CD14-positive monocyte (primary cell): ENCODE measurements at regions not wholly inside any gene's neighbourhood (a gene's known extent, or its start where the extent isn't known, plus 50 kb on each side); places are given as distances from the start of the nearest gene placed in this dataset.

Experiments
- DNase-seq, 3 donors: peaks; one replicate each; pipeline ENCODE4 v3.0.0-alpha.2; 2011 to 2022
- H2AFZ ChIP-seq: 2 replicates; pipeline ENCODE4 v1.6.0; 2012; ENCODE audit warnings: mild to moderate bottlenecking, low read depth, low read length, inconsistent platforms; ENCODE audit not compliant: insufficient read depth, poor library complexity, severe bottlenecking
- H3K27ac ChIP-seq, 2 donors: 1 replicate in 1 of 2; 2 replicates in 1 of 2; pipeline ENCODE4 v1.5.1; 2012 to 2013; ENCODE audit warnings: low read length in 2 of 2, control low read depth in 1 of 2, inconsistent platforms in 1 of 2, low read depth in 1 of 2, mild to moderate bottlenecking in 1 of 2
- H3K27me3 ChIP-seq, 2 donors: one replicate each; pipeline versions ENCODE4 v1.6.0 to v1.6.1; 2011 to 2013; ENCODE audit warnings: low read length in 2 of 2; ENCODE audit not compliant: control insufficient read depth in 2 of 2, insufficient read depth in 2 of 2
- H3K36me3 ChIP-seq, 2 donors: replicated peaks in 1 of 2; 1 replicate in 1 of 2; 2 replicates in 1 of 2; pipeline versions ENCODE4 v1.5.1 to v1.6.1; 2012 to 2013; ENCODE audit warnings: low read length in 2 of 2, control low read depth in 1 of 2, inconsistent platforms in 1 of 2, mild to moderate bottlenecking in 1 of 2; ENCODE audit not compliant: insufficient read depth in 2 of 2, control insufficient read depth in 1 of 2
- H3K4me1 ChIP-seq, 2 donors: 1 replicate in 1 of 2; 2 replicates in 1 of 2; pipeline versions ENCODE4 v1.5.1 to v1.6.1; 2012 to 2013; ENCODE audit warnings: low read length in 2 of 2, control low read depth in 1 of 2, inconsistent platforms in 1 of 2, mild to moderate bottlenecking in 1 of 2, moderate library complexity in 1 of 2; ENCODE audit not compliant: insufficient read depth in 2 of 2, control insufficient read depth in 1 of 2
- H3K4me2 ChIP-seq: replicated peaks from 2 replicates; pipeline ENCODE3; 2012; ENCODE audit warnings: low read length, moderate library complexity, mild to moderate bottlenecking; ENCODE audit not compliant: poor library complexity, severe bottlenecking; ENCODE audit errors: extremely low read depth
- H3K4me3 ChIP-seq, 3 experiments: fragments of 200-600 bp in 1 of 3; sonication (generic) in 1 of 3; replicated peaks in 1 of 3; 1 replicate in 2 of 3; 2 replicates in 1 of 3; pipeline ENCODE4 v1.5.1; 2011 to 2013; ENCODE audit warnings: low read length in 3 of 3, mild to moderate bottlenecking in 3 of 3, control low read depth in 2 of 3, low read depth in 2 of 3, inconsistent platforms in 1 of 3, moderate library complexity in 1 of 3
- H3K79me2 ChIP-seq: 2 replicates; pipeline ENCODE4 v1.6.0; 2012; ENCODE audit warnings: mild to moderate bottlenecking, control low read depth, inconsistent platforms, low read length, moderate library complexity; ENCODE audit not compliant: insufficient read depth
- H3K9ac ChIP-seq: 2 replicates; pipeline ENCODE4 v1.6.0; 2017; ENCODE audit warnings: low read length, mild to moderate bottlenecking; ENCODE audit not compliant: insufficient read depth, poor library complexity, severe bottlenecking
- H3K9me3 ChIP-seq, 2 donors: replicated peaks in 1 of 2; 1 replicate in 1 of 2; 2 replicates in 1 of 2; pipeline versions ENCODE4 v1.5.1 to v1.6.1; 2012 to 2013; ENCODE audit warnings: low read length in 2 of 2, control low read depth in 1 of 2; ENCODE audit not compliant: control insufficient read depth in 1 of 2, insufficient read depth in 1 of 2
- H4K20me1 ChIP-seq: 2 replicates; pipeline ENCODE4 v1.6.0; 2012; ENCODE audit warnings: mild to moderate bottlenecking, low read length, control low read depth, moderate library complexity; ENCODE audit not compliant: insufficient read depth
- H3K27ac Mint-ChIP-seq, 7 donors: one replicate each; pipeline ENCODE4 v1.8.0; 2020; ENCODE audit warnings: mild to moderate bottlenecking in 7 of 7, mixed read lengths in 7 of 7, moderate library complexity in 6 of 7, inconsistent platforms in 2 of 7
- H3K27me3 Mint-ChIP-seq, 3 donors: one replicate each; pipeline ENCODE4 v1.8.0; 2021 to 2022; ENCODE audit warnings: low read depth in 3 of 3, mild to moderate bottlenecking in 3 of 3, mixed read lengths in 3 of 3, moderate library complexity in 3 of 3, inconsistent platforms in 1 of 3
- H3K36me3 Mint-ChIP-seq, 2 donors: one replicate each; pipeline ENCODE4 v1.8.0; 2020; ENCODE audit warnings: mixed read lengths in 2 of 2, inconsistent platforms in 1 of 2, mild to moderate bottlenecking in 1 of 2
- H3K4me1 Mint-ChIP-seq: one replicate; pipeline ENCODE4 v1.8.0; 2020; ENCODE audit warnings: mild to moderate bottlenecking, mixed read lengths
- H3K4me3 Mint-ChIP-seq, 2 donors: one replicate each; pipeline ENCODE4 v1.8.0; 2020; ENCODE audit warnings: mild to moderate bottlenecking in 2 of 2, mixed read lengths in 2 of 2, moderate library complexity in 1 of 2
- H3K9me3 Mint-ChIP-seq, 7 donors: one replicate each; pipeline ENCODE4 v1.8.0; 2020 to 2022; ENCODE audit warnings: mixed read lengths in 7 of 7, mild to moderate bottlenecking in 6 of 7, moderate library complexity in 6 of 7, inconsistent platforms in 2 of 7
- WGBS: methylation state at CpG from one replicate; pipeline ENCODE4 v1.1.5; 2013; ENCODE audit warnings: missing lambda C conversion rate; ENCODE audit not compliant: insufficient coverage; 5-methylcytosine and 5-hydroxymethylcytosine counted together
- intact Hi-C, 2 donors: fragments of 100-400 bp; cut with micrococcal nuclease; formaldehyde crosslinking; loops; one replicate each; pipeline versions ENCODE4 v1.15.0 to v1.15.1; 2023
- TF ChIP-seq, protein P1 (sequence below): fragments of 200-600 bp; IDR thresholded peaks from one replicate; pipeline ENCODE4 v1.8.0; 2022; ENCODE audit warnings: antibody characterized with exemption, mild to moderate bottlenecking

DNA sequence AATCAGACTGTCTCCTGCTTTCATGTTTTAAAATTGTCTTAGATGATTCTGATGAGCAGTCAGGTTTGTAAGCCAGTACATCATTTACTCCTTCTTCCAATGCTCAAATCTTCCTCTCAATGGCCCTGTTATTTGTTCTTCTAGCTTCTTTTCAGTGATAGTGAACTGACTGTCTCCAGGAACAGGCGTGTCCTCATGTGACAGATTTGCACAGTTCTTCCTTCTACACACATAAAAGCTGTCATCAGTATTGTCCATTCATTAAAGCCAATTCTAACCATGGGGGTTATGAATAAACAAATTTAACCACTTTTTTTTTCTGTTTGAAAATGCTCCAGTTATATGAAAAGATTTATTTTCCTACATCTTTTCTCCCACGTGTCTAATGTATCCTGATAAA, 308.7 kb upstream of the SORCS1 start:
- Histone ChIP-seq H3K4me2 (no peak overlapping the region), H3K27me3 (no peaks in the 10 kb centered on the region), H2AFZ (no peak overlapping the region), H3K4me1 (no peaks in the 10 kb centered on the region), H3K9me3 (no peaks in the 10 kb centered on the region), H3K27ac (no peak overlapping the region), H4K20me1 (no peaks in the 10 kb centered on the region), H3K79me2 (no peaks in the 10 kb centered on the region), H3K4me3 (no peak overlapping the region), H3K36me3 (no peaks in the 10 kb centered on the region), H3K9ac (no peak overlapping the region)
- no peak overlapping the region for H3K4me3 Mint-ChIP-seq
- no peak for DNase-seq
- WGBS: no CpG with 5 or more reads among the region's 2 CpGs
- intact Hi-C loops: no loop called here
- H3K36me3 Mint-ChIP-seq: no peaks in the 10 kb centered on the region
- peaks cover 0 to 6% (median 2%) of the 10 kb centered on the region in 7 donors for H3K9me3 Mint-ChIP-seq
- H3K4me1 Mint-ChIP-seq: no peaks in the 10 kb centered on the region
- H3K27ac Mint-ChIP-seq: no peak overlapping the region
- H3K27me3 Mint-ChIP-seq: peaks cover 0 to 1% (median 0%) of the 10 kb centered on the region in 3 donors
- TF ChIP-seq, protein P1, sequence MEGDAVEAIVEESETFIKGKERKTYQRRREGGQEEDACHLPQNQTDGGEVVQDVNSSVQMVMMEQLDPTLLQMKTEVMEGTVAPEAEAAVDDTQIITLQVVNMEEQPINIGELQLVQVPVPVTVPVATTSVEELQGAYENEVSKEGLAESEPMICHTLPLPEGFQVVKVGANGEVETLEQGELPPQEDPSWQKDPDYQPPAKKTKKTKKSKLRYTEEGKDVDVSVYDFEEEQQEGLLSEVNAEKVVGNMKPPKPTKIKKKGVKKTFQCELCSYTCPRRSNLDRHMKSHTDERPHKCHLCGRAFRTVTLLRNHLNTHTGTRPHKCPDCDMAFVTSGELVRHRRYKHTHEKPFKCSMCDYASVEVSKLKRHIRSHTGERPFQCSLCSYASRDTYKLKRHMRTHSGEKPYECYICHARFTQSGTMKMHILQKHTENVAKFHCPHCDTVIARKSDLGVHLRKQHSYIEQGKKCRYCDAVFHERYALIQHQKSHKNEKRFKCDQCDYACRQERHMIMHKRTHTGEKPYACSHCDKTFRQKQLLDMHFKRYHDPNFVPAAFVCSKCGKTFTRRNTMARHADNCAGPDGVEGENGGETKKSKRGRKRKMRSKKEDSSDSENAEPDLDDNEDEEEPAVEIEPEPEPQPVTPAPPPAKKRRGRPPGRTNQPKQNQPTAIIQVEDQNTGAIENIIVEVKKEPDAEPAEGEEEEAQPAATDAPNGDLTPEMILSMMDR: no peak

DNA sequence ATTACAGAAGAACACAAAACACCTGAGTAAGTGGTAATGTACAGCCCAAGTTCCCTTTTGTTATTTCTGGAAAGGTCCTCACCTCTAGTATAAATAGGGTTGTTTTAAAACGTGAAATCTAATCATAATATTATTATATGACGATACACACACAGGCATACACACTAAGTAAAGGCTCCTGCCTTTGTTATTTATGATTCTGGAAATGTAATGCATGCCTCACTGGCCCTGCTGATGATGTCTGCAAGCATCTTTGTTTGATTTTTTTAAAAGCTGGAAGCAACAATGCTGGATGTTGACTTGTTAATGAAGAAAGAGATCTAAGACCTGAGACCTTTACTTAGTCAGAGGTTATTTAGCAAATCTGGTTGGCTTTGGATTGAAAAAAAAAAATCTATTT, 307.4 kb upstream of the SORCS1 start:
- H3K4me1 Mint-ChIP-seq: no peaks in the 10 kb centered on the region
- no peaks in the 10 kb centered on the region for H3K36me3 Mint-ChIP-seq
- TF ChIP-seq, protein P1: no peak
- no peak overlapping the region for H3K27ac Mint-ChIP-seq
- no peak overlapping the region for H3K4me3 Mint-ChIP-seq
- intact Hi-C loops: no loop called here
- peaks cover 0 to 1% (median 0%) of the 10 kb centered on the region in 3 donors for H3K27me3 Mint-ChIP-seq
- Histone ChIP-seq H3K79me2 (no peaks in the 10 kb centered on the region), H3K4me1 (no peaks in the 10 kb centered on the region), H3K4me2 (no peak overlapping the region), H3K9me3 (no peaks in the 10 kb centered on the region), H4K20me1 (no peaks in the 10 kb centered on the region), H2AFZ (no peak overlapping the region), H3K4me3 (no peak overlapping the region), H3K27me3 (no peaks in the 10 kb centered on the region), H3K27ac (no peak overlapping the region), H3K36me3 (no peaks in the 10 kb centered on the region), H3K9ac (no peak overlapping the region)
- no CpG with 5 or more reads among the region's 2 CpGs for WGBS
- DNase-seq: no peak
- H3K9me3 Mint-ChIP-seq: peaks cover 0 to 6% (median 2%) of the 10 kb centered on the region in 7 donors
